ENCODE measurements at regions not wholly inside any gene's neighbourhood (a gene's known extent, or its start where the extent isn't known, plus 50 kb on each side); places are given as distances from the start of the nearest gene placed in this dataset.

DNA sequence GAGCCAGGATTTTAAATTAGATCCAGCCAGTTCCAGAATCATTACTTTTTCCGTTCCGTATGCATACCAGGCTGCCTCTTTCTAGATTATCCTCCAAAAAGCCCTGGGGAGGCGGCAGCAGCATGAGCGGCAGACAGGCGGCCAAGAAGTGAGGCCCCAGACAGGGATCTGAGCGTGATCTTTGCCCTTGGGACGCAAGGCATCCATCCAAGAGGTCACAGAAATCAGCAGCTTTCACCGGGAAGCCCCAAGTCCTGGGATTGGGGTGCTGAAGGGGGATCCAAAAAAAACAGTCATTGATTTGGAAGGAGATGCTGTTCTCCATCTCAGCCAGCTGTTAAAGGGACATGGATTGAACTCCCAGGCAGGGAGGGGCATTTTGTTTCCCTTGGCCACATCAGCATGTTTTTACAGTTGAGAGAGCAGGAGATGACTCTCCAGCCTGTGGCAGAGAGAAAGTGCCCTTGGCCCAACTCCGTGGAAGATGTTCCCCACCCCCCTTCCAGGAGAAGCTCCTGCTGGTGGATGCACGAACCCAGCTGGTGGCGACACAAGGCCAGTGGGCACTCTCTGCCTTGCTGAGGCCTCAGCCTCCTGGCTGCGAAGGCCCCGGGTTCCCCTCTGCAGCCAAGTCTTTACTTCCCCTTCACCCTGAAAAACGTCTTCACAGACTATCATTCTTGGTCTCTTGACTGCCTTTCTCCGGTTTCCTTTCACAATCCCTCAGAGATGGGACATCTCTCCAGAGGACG lies 265.6 kb downstream of the ANAPC1 start:
- TF ChIP-seq ZNF565 (CRISPR knock-in tag; conservative IDR thresholded peaks at IDR 0.05; ENCODE audit: low read depth) (no peak), ESRRG (CRISPR knock-in tag; IDR thresholded peaks at IDR 0.05) (no peak)
- no peak for ATAC-seq

DNA sequence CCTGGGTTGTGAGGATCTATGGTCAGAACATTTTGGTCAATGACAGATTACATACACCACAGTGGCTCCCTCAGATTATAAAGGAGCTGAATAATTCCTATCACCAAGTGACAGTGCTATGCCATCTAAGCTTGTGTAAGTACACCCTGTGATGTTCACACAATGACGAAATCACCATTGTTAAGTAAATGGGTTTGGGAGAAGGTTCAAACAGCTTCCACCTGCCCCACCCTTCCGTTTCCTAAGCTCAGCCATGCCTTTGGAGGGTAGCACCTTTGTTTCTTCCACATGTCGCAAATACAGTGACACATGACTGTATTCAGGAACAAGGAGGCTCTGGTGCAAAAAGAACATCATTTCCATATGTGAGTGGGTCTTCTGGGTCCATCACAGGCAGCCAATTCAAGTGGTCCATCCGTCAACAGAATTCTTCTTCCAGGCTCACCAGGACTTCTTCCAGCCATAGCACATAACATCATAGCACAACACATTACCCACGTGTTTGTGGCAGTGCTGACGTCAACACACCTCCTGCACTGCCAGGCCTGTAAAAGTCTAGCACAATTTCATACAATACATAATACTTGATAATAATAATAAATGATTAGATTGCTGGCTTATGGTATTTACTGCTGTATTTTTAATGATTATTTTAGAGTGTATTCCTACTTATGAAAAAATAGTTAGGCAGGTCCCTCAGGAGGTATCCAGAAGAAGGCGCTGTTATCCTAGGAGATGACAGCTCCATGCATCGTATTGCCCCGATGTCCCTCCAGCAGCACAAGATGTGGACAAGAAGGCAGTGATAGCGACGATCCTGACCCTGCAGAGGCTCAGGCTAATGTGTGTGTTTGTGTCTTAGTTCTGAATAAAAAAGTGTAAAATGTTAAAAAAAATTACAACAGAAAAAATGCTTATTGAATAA lies 264.8 kb downstream of the ANAPC1 start:
- ATAC-seq: no peak

GRCh38 chr2:111620281-111620680 lies 263.7 kb downstream of the ANAPC1 start:
- no peak for TF ChIP-seq ESRRG (CRISPR knock-in tag; IDR thresholded peaks at IDR 0.05)
- no peak for TF ChIP-seq CSDC2 (CRISPR knock-in tag; IDR thresholded peaks at IDR 0.05)
- TF ChIP-seq, protein P1, sequence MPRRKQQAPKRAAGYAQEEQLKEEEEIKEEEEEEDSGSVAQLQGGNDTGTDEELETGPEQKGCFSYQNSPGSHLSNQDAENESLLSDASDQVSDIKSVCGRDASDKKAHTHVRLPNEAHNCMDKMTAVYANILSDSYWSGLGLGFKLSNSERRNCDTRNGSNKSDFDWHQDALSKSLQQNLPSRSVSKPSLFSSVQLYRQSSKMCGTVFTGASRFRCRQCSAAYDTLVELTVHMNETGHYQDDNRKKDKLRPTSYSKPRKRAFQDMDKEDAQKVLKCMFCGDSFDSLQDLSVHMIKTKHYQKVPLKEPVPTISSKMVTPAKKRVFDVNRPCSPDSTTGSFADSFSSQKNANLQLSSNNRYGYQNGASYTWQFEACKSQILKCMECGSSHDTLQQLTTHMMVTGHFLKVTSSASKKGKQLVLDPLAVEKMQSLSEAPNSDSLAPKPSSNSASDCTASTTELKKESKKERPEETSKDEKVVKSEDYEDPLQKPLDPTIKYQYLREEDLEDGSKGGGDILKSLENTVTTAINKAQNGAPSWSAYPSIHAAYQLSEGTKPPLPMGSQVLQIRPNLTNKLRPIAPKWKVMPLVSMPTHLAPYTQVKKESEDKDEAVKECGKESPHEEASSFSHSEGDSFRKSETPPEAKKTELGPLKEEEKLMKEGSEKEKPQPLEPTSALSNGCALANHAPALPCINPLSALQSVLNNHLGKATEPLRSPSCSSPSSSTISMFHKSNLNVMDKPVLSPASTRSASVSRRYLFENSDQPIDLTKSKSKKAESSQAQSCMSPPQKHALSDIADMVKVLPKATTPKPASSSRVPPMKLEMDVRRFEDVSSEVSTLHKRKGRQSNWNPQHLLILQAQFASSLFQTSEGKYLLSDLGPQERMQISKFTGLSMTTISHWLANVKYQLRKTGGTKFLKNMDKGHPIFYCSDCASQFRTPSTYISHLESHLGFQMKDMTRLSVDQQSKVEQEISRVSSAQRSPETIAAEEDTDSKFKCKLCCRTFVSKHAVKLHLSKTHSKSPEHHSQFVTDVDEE (CRISPR knock-in tag; IDR thresholded peaks at IDR 0.05): no peak
- no peak for TF ChIP-seq ZFP3 (CRISPR knock-in tag; IDR thresholded peaks at IDR 0.05)
- TF ChIP-seq ZC3H10 (CRISPR knock-in tag; IDR thresholded peaks at IDR 0.05): no peak
- no peak for TF ChIP-seq GLIS3 (CRISPR knock-in tag; IDR thresholded peaks at IDR 0.05)
- TF ChIP-seq OSR1 (CRISPR knock-in tag; IDR thresholded peaks at IDR 0.05): no peak
- TF ChIP-seq, protein P2, sequence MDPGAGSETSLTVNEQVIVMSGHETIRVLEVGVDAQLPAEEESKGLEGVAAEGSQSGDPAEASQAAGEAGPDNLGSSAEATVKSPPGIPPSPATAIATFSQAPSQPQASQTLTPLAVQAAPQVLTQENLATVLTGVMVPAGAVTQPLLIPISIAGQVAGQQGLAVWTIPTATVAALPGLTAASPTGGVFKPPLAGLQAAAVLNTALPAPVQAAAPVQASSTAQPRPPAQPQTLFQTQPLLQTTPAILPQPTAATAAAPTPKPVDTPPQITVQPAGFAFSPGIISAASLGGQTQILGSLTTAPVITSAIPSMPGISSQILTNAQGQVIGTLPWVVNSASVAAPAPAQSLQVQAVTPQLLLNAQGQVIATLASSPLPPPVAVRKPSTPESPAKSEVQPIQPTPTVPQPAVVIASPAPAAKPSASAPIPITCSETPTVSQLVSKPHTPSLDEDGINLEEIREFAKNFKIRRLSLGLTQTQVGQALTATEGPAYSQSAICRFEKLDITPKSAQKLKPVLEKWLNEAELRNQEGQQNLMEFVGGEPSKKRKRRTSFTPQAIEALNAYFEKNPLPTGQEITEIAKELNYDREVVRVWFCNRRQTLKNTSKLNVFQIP (CRISPR knock-in tag; IDR thresholded peaks at IDR 0.05; ENCODE audit: borderline replicate concordance, low read depth): no peak
- TF ChIP-seq TOX (CRISPR knock-in tag; IDR thresholded peaks at IDR 0.05; ENCODE audit: borderline replicate concordance): no peak
- TF ChIP-seq RARB (CRISPR knock-in tag; IDR thresholded peaks at IDR 0.05): no peak
- no peak for TF ChIP-seq BACH2 (CRISPR knock-in tag; IDR thresholded peaks at IDR 0.05; ENCODE audit: borderline replicate concordance)
- TF ChIP-seq CSRNP3 (CRISPR knock-in tag; IDR thresholded peaks at IDR 0.05): no peak
- ATAC-seq: no peak

More for the DNA sequence above, 264.8 kb downstream of the ANAPC1 start:
- TF ChIP-seq, protein P1 (CRISPR knock-in tag; IDR thresholded peaks at IDR 0.05): no peak
- no peak for TF ChIP-seq ZNF8 (CRISPR knock-in tag; IDR thresholded peaks at IDR 0.05)
- TF ChIP-seq ZFP30 (CRISPR knock-in tag; IDR thresholded peaks at IDR 0.05): no peak
- TF ChIP-seq TCF4 (CRISPR knock-in tag; IDR thresholded peaks at IDR 0.05; ENCODE audit: borderline replicate concordance): no peak
- no peak for TF ChIP-seq TOX (CRISPR knock-in tag; IDR thresholded peaks at IDR 0.05; ENCODE audit: borderline replicate concordance)
- TF ChIP-seq ZNF565 (CRISPR knock-in tag; conservative IDR thresholded peaks at IDR 0.05; ENCODE audit: low read depth): no peak
- TF ChIP-seq OSR1 (CRISPR knock-in tag; IDR thresholded peaks at IDR 0.05): no peak
- TF ChIP-seq, protein P3, sequence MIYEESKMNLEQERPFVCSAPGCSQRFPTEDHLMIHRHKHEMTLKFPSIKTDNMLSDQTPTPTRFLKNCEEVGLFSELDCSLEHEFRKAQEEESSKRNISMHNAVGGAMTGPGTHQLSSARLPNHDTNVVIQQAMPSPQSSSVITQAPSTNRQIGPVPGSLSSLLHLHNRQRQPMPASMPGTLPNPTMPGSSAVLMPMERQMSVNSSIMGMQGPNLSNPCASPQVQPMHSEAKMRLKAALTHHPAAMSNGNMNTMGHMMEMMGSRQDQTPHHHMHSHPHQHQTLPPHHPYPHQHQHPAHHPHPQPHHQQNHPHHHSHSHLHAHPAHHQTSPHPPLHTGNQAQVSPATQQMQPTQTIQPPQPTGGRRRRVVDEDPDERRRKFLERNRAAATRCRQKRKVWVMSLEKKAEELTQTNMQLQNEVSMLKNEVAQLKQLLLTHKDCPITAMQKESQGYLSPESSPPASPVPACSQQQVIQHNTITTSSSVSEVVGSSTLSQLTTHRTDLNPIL (CRISPR knock-in tag; IDR thresholded peaks at IDR 0.05; ENCODE audit: low read depth): no peak
- TF ChIP-seq SNAI2 (CRISPR knock-in tag; IDR thresholded peaks at IDR 0.05): no peak
- no peak for TF ChIP-seq ZNF70 (CRISPR knock-in tag; IDR thresholded peaks at IDR 0.05)
- no peak for TF ChIP-seq ISL1 (CRISPR knock-in tag; IDR thresholded peaks at IDR 0.05)

Data from SK-N-SH treated with all-trans-retinoic acid at 6 μM for 48 hours (cell line).